Heart left ventricle (tissue), 13 donors: ENCODE measurements at regions not wholly inside any gene's neighbourhood (a gene's known extent, or its start where the extent isn't known, plus 50 kb on each side); places are given as distances from the start of the nearest gene placed in this dataset.
"Not testable (repeated sequence)": the region's sequence is repeated elsewhere in the genome, so short reads cannot be mapped to it uniquely, and the experiment has no call there.

ENCODE experiments used
- CTCF ChIP-seq, 12 donors: fragments of 200-600 bp; sonication (generic) in 4 of 12; IDR thresholded peaks; one replicate each; pipeline versions ENCODE4 v1.5.0 to v1.8.0; 2018 to 2022; ENCODE audit warnings: antibody characterized with exemption in 12 of 12, mild to moderate bottlenecking in 5 of 12
- POLR2A ChIP-seq, 2 donors: fragments of 450-650 bp; IDR thresholded peaks; one replicate each; pipeline ENCODE4 v1.6.1; 2017; ENCODE audit warnings: antibody characterized with exemption in 2 of 2, mild to moderate bottlenecking in 2 of 2, moderate library complexity in 2 of 2
- donor health status: ischemic (EF 13 %, LVEDD 7.1; RV severe dilation, severe dysfunction).
- donor health status: DM: no; HTN: yes; CAD: no.
- donor health status: DM: no; HTN: no; CAD: no.
- donor health status: ischemic (EF 25% LVEDD 6.9; RV normal size, moderate dysfunction).
- donor health status: ischemic (EF 25% LVEDD 5.7; RV mildly dilated, moderate dysfunction).
- donor health status: ischemic (EF 35%, LVEDD 5.7; RV mildly dilated, moderate dysfunction).
- donor health status: nonischemic (EF 11% LVEDD 7.7; RV severe dilation, severe dysfunction).
- donor health status: DM: yes; HTN: yes; CAD: no.
- donor health status: PGD.
- donor health status: ischemic (EF 29% LVEDD 5.4; RV normal size, mild dysfunction).
- donor health status: nonischemic (EF 23%, LVEDD 6.1; RV moderate dilation, normal function).

GRCh38 chr17:45586651-45586934 is 96.1 kb upstream of the PLEKHM1 start:
- TF ChIP-seq CTCF, POLR2A (IDR thresholded peaks at IDR 0.05): not testable (repeated sequence)
